ENCODE measurements at regions not wholly inside any gene's neighbourhood (a gene's known extent, or its start where the extent isn't known, plus 50 kb on each side); places are given as distances from the start of the nearest gene placed in this dataset.

DNA sequence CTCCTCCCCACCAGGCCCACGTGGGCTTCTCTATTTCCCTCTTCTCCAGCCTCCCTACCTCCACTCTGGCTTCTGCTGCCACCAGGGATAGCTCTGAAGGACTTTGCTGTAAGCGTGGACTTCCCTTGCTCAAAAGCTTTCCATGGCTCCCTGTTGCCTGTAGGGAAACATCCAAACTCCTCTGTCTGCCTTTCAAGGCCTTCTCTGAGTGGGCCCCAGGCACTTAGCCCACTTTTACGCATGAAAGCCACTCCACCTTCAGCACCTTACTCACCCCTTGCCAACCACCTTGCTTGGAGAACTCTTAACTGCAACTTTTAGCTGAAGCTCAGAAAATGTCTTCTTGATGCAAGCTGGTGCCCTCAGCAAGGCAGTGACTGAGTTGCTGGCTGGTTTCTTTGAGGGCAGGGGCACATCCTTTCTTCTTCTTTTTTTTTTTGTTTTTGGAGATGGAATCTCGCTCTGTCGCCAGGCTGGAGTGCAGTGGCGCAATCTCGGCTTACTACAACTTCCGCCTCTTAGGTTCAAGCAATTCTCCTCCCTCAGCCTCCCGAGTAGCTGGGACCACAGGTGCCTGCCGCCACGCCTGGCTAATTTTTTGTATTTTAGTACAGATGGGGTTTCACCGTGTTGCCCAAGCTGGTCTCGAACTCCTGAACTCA lies 52.0 kb upstream of the DLX4 start:
- no peak overlapping the region for H3K27ac ChIP-seq (ENCODE audit: low read length)
- H3K4me3 ChIP-seq (ENCODE audit: low read length): no peak overlapping the region
- no peaks in the 10 kb centered on the region for H3K9me3 ChIP-seq (ENCODE audit: control insufficient read depth, low read depth, low read length)
- H3K4me1 ChIP-seq (ENCODE audit: control insufficient read depth, insufficient read depth, low read length): no peaks in the 10 kb centered on the region
- peaks cover 46% of the 10 kb centered on the region for H3K27me3 ChIP-seq (ENCODE audit: control insufficient read depth, insufficient read depth, low read length)
- 100% methylated on average over 1 of the region's 13 CpGs for WGBS (ENCODE audit: insufficient coverage, low lambda C conversion rate)
- no peaks in the 10 kb centered on the region for H3K36me3 ChIP-seq (ENCODE audit: control insufficient read depth, insufficient read depth, low read length)
- no peak for DNase-seq

DNA sequence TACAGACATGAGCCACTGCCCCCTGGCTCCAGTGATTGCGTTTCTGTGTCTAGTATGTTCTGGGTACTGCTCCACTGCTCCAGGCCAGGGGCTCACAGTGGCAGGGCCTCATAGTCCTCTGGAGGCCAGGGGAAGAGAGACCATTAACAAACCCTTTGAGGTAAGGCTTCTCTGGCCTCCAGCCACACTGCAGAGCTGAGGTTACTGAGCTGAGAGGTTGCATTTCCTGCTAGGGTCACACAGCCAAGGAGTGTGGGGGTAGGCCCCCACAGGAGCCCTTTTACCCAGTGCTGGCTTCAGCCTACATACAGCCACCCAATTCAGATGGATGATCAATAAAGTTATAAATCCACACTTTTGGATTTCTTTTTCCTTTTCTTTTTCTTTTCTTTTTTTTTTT lies 50.4 kb upstream of the DLX4 start:
- no peaks in the 10 kb centered on the region for H3K36me3 ChIP-seq (ENCODE audit: control insufficient read depth, insufficient read depth, low read length)
- no peak overlapping the region for H3K4me3 ChIP-seq (ENCODE audit: low read length)
- H3K27me3 ChIP-seq (ENCODE audit: control insufficient read depth, insufficient read depth, low read length): peaks cover 33% of the 10 kb centered on the region
- no CpG with 5 or more reads among the region's 1 CpG for WGBS (ENCODE audit: insufficient coverage, low lambda C conversion rate)
- no peak overlapping the region for H3K27ac ChIP-seq (ENCODE audit: low read length)
- no peaks in the 10 kb centered on the region for H3K4me1 ChIP-seq (ENCODE audit: control insufficient read depth, insufficient read depth, low read length)
- no peaks in the 10 kb centered on the region for H3K9me3 ChIP-seq (ENCODE audit: control insufficient read depth, low read depth, low read length)
- DNase-seq: no peak
